HG03457 (cell line): ENCODE measurements at regions not wholly inside any gene's neighbourhood (a gene's known extent, or its start where the extent isn't known, plus 50 kb on each side); places are given as distances from the start of the nearest gene placed in this dataset.

ENCODE experiments used
- ATAC-seq: cut with Tn5 transposase; IDR thresholded peaks from one replicate; pipeline ENCODE4 v1.9.1; 2021; ENCODE audit warnings: moderate number of reproducible peaks; ENCODE audit not compliant: unreplicated experiment

GRCh38 chr3:24740326-24740725, 245.7 kb upstream of the THRB start:
- ATAC-seq, result no peak

GRCh38 chr3:24741506-24741905, 246.9 kb upstream of the THRB start:
- no peak for ATAC-seq

- no peak for ATAC-seq
Measured at GRCh38 chr3:24748520-24748919, 253.9 kb upstream of the THRB start.

GRCh38 chr3:24751020-24751419, 256.4 kb upstream of the THRB start:
- ATAC-seq, result no peak

- ATAC-seq, result no peak
Measured at GRCh38 chr3:24756101-24756888, 261.6 kb upstream of the THRB start.

- ATAC-seq, result no peak
Measured at GRCh38 chr3:24763393-24763792, 268.7 kb upstream of the THRB start.

- no peak for ATAC-seq
Measured at GRCh38 chr3:24764236-24764915, 269.7 kb upstream of the THRB start.

- ATAC-seq, result no peak
Measured at GRCh38 chr3:24765399-24765798, 270.7 kb upstream of the THRB start.

GRCh38 chr3:24769918-24770317, 275.3 kb upstream of the THRB start:
- ATAC-seq, result no peak

GRCh38 chr3:24773798-24774197, 279.1 kb upstream of the THRB start:
- ATAC-seq, result no peak

- ATAC-seq, result no peak
Measured at GRCh38 chr3:24780991-24781390, 286.3 kb upstream of the THRB start.

GRCh38 chr3:24781454-24781853, 286.8 kb upstream of the THRB start:
- ATAC-seq, result no peak

GRCh38 chr3:24793896-24794295, 299.2 kb upstream of the THRB start:
- ATAC-seq, result no peak

- ATAC-seq, result peak; percentile 93
Measured at GRCh38 chr3:24802614-24803013, 308.0 kb upstream of the THRB start.

GRCh38 chr3:24804095-24804494, 309.4 kb upstream of the THRB start:
- no peak for ATAC-seq

GRCh38 chr3:24810881-24811280, 316.2 kb upstream of the THRB start:
- no peak for ATAC-seq

GRCh38 chr3:24812116-24812515, 317.5 kb upstream of the THRB start:
- ATAC-seq, result no peak

GRCh38 chr3:24818055-24818454, 323.4 kb upstream of the THRB start:
- ATAC-seq, result no peak

GRCh38 chr3:24828011-24828410, 333.4 kb upstream of the THRB start:
- no peak for ATAC-seq

- ATAC-seq, result no peak
Measured at GRCh38 chr3:24828551-24828950, 333.9 kb upstream of the THRB start.

- no peak for ATAC-seq
Measured at GRCh38 chr3:24829011-24829581, 334.4 kb upstream of the THRB start.

- no peak for ATAC-seq
Measured at GRCh38 chr3:24829629-24830229, 335.1 kb upstream of the THRB start.
